AG04450 (cell line): ENCODE measurements at regions not wholly inside any gene's neighbourhood (a gene's known extent, or its start where the extent isn't known, plus 50 kb on each side); places are given as distances from the start of the nearest gene placed in this dataset.
"Not testable (repeated sequence)": the region's sequence is repeated elsewhere in the genome, so short reads cannot be mapped to it uniquely, and the experiment has no call there.

ENCODE experiments used
- CTCF ChIA-PET: fragments of 300-600, 350-600 bp; formaldehyde crosslinking; extraction: SDS; loops from one replicate; lab custom pipeline; 2022; ENCODE audit warnings: antibody characterized with exemption, inconsistent platforms; lab: Charles Lee
- POLR2A ChIA-PET: fragments of 350-600 bp; formaldehyde crosslinking; extraction: SDS; loops from one replicate; lab custom pipeline; 2021; ENCODE audit warnings: antibody characterized with exemption, inconsistent platforms; lab: Yijun Ruan, JAX
- DNase-seq: peaks from one replicate; pipeline ENCODE4 v3.0.0-alpha.2; 2011; ENCODE audit warnings: low read depth, low spot score
- H3K27ac ChIP-seq: one replicate; pipeline ENCODE4 v1.5.1; 2012; ENCODE audit warnings: low read depth, low read length, control low read depth
- H3K27me3 ChIP-seq: one replicate; pipeline ENCODE4 v1.6.0; 2012; ENCODE audit warnings: low read length; ENCODE audit not compliant: control insufficient read depth, insufficient read depth
- H3K4me3 ChIP-seq: 2 replicates; pipeline ENCODE4 v1.5.1; 2011; ENCODE audit warnings: mild to moderate bottlenecking, low read depth, low read length, control low read depth
- H3K9me3 ChIP-seq: 2 replicates; pipeline ENCODE4 v1.5.1; 2012; ENCODE audit warnings: low read length; ENCODE audit not compliant: control insufficient read depth, insufficient read depth
- TF ChIP-seq, protein P1 (sequence below): IDR thresholded peaks from 2 replicates; pipeline ENCODE4 v1.5.1; 2011; ENCODE audit warnings: low read depth, low read length, control low read depth, inconsistent platforms

DNA sequence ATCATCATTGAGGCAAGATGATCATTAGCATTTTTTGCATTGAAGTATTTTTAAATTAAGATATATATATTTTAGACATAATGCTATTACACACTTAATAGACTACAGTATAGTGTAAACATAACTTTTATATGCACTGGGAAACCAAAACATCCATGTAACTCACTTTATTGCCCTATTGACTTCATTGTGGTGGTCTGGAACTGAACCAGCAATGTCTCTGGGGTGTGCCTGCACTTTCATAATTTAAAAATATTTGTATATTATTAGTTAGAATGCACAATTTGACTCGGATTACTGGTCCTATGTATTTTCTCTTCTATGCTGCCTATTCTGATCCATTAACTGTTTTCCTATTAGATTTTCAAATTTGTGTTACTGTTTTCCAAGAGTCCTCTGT, 109.1 kb upstream of the SPATA12 start:
- CTCF ChIA-PET, result no interaction called here
- H3K9me3 ChIP-seq, result no peaks in the 10 kb centered on the region
- TF ChIP-seq, protein P1, sequence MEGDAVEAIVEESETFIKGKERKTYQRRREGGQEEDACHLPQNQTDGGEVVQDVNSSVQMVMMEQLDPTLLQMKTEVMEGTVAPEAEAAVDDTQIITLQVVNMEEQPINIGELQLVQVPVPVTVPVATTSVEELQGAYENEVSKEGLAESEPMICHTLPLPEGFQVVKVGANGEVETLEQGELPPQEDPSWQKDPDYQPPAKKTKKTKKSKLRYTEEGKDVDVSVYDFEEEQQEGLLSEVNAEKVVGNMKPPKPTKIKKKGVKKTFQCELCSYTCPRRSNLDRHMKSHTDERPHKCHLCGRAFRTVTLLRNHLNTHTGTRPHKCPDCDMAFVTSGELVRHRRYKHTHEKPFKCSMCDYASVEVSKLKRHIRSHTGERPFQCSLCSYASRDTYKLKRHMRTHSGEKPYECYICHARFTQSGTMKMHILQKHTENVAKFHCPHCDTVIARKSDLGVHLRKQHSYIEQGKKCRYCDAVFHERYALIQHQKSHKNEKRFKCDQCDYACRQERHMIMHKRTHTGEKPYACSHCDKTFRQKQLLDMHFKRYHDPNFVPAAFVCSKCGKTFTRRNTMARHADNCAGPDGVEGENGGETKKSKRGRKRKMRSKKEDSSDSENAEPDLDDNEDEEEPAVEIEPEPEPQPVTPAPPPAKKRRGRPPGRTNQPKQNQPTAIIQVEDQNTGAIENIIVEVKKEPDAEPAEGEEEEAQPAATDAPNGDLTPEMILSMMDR, result no peak
- no peak overlapping the region for H3K27ac ChIP-seq
- peaks cover 4% of the 10 kb centered on the region for H3K27me3 ChIP-seq
- POLR2A ChIA-PET, result no interaction called here
- DNase-seq, result no peak
- no peak overlapping the region for H3K4me3 ChIP-seq

DNA sequence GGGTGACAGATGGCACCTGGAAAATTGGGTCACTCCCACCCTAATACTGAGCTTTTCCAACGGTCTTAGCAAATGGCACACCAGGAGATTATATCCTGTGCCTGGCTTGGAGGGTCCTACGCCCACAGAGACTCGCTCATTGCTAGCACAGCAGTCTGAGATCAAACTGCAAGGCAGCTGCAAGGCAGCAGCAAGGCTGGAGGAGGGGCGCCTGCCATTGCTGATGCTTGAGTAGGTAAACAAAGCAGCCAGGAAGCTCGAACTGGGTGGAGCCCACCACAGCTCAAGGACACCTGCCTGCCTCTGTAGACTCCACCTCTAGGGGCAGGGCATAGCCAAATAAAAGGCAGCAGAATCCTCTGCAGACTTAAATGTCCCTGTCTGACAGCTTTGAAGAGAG, 115.1 kb upstream of the SPATA12 start:
- DNase-seq, H3K9me3 ChIP-seq, H3K27me3 ChIP-seq, H3K27ac ChIP-seq, H3K4me3 ChIP-seq, CTCF ChIA-PET, POLR2A ChIA-PET: not testable (repeated sequence)

DNA sequence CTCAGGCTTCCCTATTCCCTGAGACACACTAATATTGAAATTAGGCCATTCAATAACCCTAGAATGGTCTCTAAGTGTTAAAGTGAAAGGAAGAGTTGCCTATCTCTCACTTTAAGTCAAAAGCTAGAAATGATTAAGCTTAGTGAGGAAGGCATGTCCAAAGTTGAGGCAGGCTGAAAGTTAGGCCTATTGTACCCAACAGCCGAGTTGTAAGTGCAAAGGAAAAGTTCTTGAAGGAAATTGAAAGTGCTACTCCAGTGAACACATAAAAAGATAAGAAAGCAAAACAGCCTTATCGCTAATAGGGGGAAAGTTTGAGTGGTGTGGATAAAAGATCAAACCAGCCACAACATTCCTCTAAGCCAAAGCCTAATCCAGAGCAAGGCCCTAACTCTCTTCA, 117.9 kb upstream of the SPATA12 start:
- no peak for DNase-seq
- Histone ChIP-seq H3K9me3 (no peaks in the 10 kb centered on the region), H3K27ac (no peak overlapping the region), H3K4me3 (no peak overlapping the region), H3K27me3 (no peaks in the 10 kb centered on the region)
- POLR2A ChIA-PET, result no interaction called here
- TF ChIP-seq, protein P1, result no peak
- CTCF ChIA-PET, result interaction anchor here (0.6 kb wide), 1 partner anchor 13 kb away, joined by 4 read pairs; no protein-coding TSS in a partner anchor

DNA sequence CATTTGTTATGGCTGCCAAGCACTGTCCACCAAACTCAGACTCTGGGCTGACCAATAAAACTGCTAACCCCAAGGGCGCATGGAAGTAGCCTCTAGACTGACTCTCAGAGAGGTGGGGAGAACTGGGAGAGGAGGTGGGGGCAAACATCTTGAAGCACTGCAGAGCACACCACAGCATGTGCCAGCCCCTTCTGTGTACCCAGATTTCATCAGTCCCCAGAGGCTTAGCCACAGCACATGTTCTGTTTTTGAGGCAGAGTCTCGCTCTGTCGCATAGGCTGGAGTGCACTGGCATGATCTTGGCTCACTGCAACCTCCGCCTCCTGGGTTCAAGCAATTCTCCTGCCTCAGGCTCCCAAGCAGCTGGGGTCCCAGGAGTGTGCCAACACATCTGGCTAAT, 119.5 kb upstream of the SPATA12 start:
- Histone ChIP-seq H3K9me3 (no peaks in the 10 kb centered on the region), H3K27ac (no peak overlapping the region), H3K4me3 (no peak overlapping the region), H3K27me3 (no peaks in the 10 kb centered on the region)
- POLR2A ChIA-PET, result interaction anchor here (0.6 kb wide), 1 partner anchor 1982 kb away, joined by 3 read pairs; no protein-coding TSS in a partner anchor
- TF ChIP-seq, protein P1, result no peak
- DNase-seq, result no peak
- CTCF ChIA-PET, result no interaction called here

DNA sequence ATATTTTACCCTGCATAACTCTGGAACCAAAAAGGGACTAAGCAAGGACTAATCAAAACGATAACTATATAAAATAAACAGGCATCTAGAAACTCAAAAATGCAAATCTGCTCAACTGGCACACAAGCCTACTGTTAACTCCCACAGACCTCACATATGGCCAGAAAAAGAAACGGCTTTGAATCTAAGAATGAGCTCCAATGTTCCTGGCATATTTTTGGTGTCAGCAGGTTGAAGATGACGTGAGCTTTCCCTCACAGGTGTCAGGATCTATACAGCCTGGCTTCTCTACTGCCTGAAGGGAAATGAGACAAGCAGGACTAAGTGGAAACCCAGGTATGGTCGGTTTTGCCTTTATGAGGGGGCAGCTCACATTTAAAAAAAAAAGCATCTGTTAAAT, 120.1 kb upstream of the SPATA12 start:
- CTCF ChIA-PET, result no interaction called here
- Histone ChIP-seq H3K27me3 (no peaks in the 10 kb centered on the region), H3K9me3 (no peaks in the 10 kb centered on the region), H3K4me3 (no peak overlapping the region), H3K27ac (no peak overlapping the region)
- no peak for DNase-seq
- POLR2A ChIA-PET, result interaction anchor here (0.6 kb wide), 1 partner anchor 1983 kb away, joined by 3 read pairs; no protein-coding TSS in a partner anchor
- TF ChIP-seq, protein P1, result no peak

DNA sequence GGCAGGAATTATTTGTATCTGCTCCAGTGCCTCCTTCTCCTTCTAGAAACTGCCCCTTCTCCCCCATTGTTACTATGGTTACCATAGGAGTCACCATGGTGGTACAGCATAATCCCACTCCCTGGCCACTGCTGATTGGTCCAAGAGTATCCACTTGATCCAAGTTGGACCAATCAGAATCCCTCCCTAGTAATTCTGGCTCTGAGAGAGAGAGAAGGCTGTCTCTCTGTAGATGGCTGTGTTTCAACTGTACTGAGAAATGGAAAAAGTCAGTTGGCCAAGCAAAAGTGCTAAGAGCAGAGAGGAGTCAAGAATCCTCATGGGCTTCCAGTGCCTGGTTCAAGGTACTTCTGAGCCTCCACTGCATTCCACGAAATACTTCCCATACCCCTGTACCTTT, 120.6 kb upstream of the SPATA12 start:
- POLR2A ChIA-PET, result no interaction called here

More for the DNA sequence above, 120.6 kb upstream of the SPATA12 start:
- no peaks in the 10 kb centered on the region for H3K27me3 ChIP-seq
- CTCF ChIA-PET, result no interaction called here
- no peaks in the 10 kb centered on the region for H3K9me3 ChIP-seq
- no peak overlapping the region for H3K27ac ChIP-seq
- TF ChIP-seq, protein P1, result no peak
- H3K4me3 ChIP-seq, result no peak overlapping the region
- no peak for DNase-seq
